SU-DHL-6 (cell line): ENCODE measurements at regions not wholly inside any gene's neighbourhood (a gene's known extent, or its start where the extent isn't known, plus 50 kb on each side); places are given as distances from the start of the nearest gene placed in this dataset.
"Not testable (repeated sequence)": the region's sequence is repeated elsewhere in the genome, so short reads cannot be mapped to it uniquely, and the experiment has no call there.

ENCODE experiments used
- H2AFZ ChIP-seq: fragments of 200-600 bp; sonication (generic); 2 replicates; pipeline ENCODE4 v1.6.1; 2014; ENCODE audit warnings: low read depth, mild to moderate bottlenecking, moderate library complexity, mixed read lengths, antibody characterized with exemption, low read length; ENCODE audit not compliant: severe bottlenecking
- H3F3A ChIP-seq: fragments of 200-600 bp; shearing (Covaris generic); 2 replicates; pipeline ENCODE4 v1.6.0; 2016; ENCODE audit warnings: antibody characterized with exemption, mild to moderate bottlenecking; ENCODE audit not compliant: insufficient read depth
- H3K27ac ChIP-seq: fragments of 200-600 bp; sonication (generic); 2 replicates; pipeline ENCODE4 v1.5.1; 2016; ENCODE audit warnings: low read depth, mild to moderate bottlenecking, low read length, moderate library complexity, mixed read lengths
- H3K27me3 ChIP-seq: fragments of 200-600 bp; sonication (generic), shearing (Covaris generic); 2 replicates; pipeline ENCODE4 v1.6.0; 2014; ENCODE audit warnings: mild to moderate bottlenecking, low read length
- H3K36me3 ChIP-seq: fragments of 200-600 bp; sonication (generic); 2 replicates; pipeline ENCODE4 v1.6.1; 2014; ENCODE audit warnings: mild to moderate bottlenecking, low read length, mixed read lengths
- H3K4me2 ChIP-seq: fragments of 300-600, 200-600 bp; shearing (Covaris generic), sonication (generic); 2 replicates; pipeline ENCODE4 v1.6.0; 2014; ENCODE audit warnings: low read length, low read depth, mild to moderate bottlenecking; ENCODE audit not compliant: poor library complexity, severe bottlenecking
- H3K4me3 ChIP-seq: fragments of 200-600 bp; sonication (generic); 2 replicates; pipeline ENCODE4 v1.5.1; 2014; ENCODE audit warnings: antibody characterized with exemption, low read length, mild to moderate bottlenecking, mixed read lengths; ENCODE audit not compliant: insufficient read depth, poor library complexity, severe bottlenecking
- H3K79me2 ChIP-seq: fragments of 200-600 bp; sonication (generic); 2 replicates; pipeline ENCODE4 v1.6.1; 2014; ENCODE audit warnings: mild to moderate bottlenecking, low read length, moderate library complexity; ENCODE audit not compliant: insufficient read depth
- H3K9ac ChIP-seq: fragments of 200-600 bp; sonication (generic); 2 replicates; pipeline ENCODE4 v1.7.0; 2014; ENCODE audit warnings: mild to moderate bottlenecking, low read length
- H3K9me2 ChIP-seq: fragments of 200-600 bp; sonication (generic); replicated peaks from 2 replicates; pipeline ENCODE4 v1.6.1; 2014; ENCODE audit warnings: low read length; ENCODE audit not compliant: insufficient read depth
- H3K9me3 ChIP-seq: fragments of 200-600 bp; sonication (generic); 2 replicates; pipeline ENCODE4 v1.6.1; 2014; ENCODE audit warnings: low read length, mixed read lengths; ENCODE audit not compliant: insufficient read depth
- H4K20me1 ChIP-seq: fragments of 200-600 bp; sonication (generic); 2 replicates; pipeline ENCODE4 v1.6.1; 2014; ENCODE audit warnings: low read depth, mild to moderate bottlenecking, antibody characterized with exemption, low read length, moderate library complexity, mixed read lengths
- EZH2phosphoT487 ChIP-seq: fragments of 200-600 bp; sonication (generic), shearing (Covaris generic); conservative IDR thresholded peaks from 2 replicates; pipeline ENCODE4 v1.6.1; 2018; ENCODE audit warnings: mild to moderate bottlenecking, antibody characterized with exemption, low read length, moderate library complexity, mixed read lengths
- TF ChIP-seq, protein P1 (sequence below): fragments of 200-600 bp; sonication (generic); IDR thresholded peaks from one replicate; pipeline ENCODE4 v1.5.1; 2017; ENCODE audit warnings: antibody characterized with exemption, mild to moderate bottlenecking, low read length, moderate library complexity; ENCODE audit not compliant: insufficient read depth, poor library complexity, severe bottlenecking

DNA sequence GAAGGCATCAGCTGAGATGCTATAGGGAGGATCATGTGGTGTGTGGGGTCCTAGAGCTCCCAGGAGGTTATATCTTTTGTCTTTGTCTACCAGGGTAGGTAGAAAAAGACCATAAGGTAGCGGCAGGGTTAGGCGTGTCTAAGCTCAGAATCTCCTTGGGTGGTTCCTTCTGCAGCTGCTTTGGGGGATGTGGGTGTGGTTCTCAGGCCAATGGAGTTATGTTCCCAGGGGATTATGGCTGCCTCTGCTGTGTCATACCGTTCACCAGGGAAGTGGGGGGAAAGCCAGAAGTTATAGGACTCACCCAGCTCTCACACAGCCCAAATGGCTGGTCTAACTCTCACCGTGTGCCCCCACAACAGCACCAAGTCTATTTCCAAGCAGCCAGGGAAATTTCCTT, 107.4 kb upstream of the ADGRB3 start:
- no peak overlapping the region for H3K4me3 ChIP-seq
- no peaks in the 10 kb centered on the region for H3K9me2 ChIP-seq
- no peak overlapping the region for H3K4me2 ChIP-seq
- no peaks in the 10 kb centered on the region for H3K36me3 ChIP-seq
- H3K9ac ChIP-seq = no peak overlapping the region
- no peaks in the 10 kb centered on the region for H3K79me2 ChIP-seq
- no peaks in the 10 kb centered on the region for H3K27me3 ChIP-seq
- H2AFZ ChIP-seq = no peak overlapping the region
- H3K27ac ChIP-seq = no peak overlapping the region
- H4K20me1 ChIP-seq = no peaks in the 10 kb centered on the region
- H3F3A ChIP-seq = no peaks in the 10 kb centered on the region
- TF ChIP-seq EZH2phosphoT487 = no peak
- TF ChIP-seq, protein P1, sequence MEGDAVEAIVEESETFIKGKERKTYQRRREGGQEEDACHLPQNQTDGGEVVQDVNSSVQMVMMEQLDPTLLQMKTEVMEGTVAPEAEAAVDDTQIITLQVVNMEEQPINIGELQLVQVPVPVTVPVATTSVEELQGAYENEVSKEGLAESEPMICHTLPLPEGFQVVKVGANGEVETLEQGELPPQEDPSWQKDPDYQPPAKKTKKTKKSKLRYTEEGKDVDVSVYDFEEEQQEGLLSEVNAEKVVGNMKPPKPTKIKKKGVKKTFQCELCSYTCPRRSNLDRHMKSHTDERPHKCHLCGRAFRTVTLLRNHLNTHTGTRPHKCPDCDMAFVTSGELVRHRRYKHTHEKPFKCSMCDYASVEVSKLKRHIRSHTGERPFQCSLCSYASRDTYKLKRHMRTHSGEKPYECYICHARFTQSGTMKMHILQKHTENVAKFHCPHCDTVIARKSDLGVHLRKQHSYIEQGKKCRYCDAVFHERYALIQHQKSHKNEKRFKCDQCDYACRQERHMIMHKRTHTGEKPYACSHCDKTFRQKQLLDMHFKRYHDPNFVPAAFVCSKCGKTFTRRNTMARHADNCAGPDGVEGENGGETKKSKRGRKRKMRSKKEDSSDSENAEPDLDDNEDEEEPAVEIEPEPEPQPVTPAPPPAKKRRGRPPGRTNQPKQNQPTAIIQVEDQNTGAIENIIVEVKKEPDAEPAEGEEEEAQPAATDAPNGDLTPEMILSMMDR = no peak
- no peaks in the 10 kb centered on the region for H3K9me3 ChIP-seq

DNA sequence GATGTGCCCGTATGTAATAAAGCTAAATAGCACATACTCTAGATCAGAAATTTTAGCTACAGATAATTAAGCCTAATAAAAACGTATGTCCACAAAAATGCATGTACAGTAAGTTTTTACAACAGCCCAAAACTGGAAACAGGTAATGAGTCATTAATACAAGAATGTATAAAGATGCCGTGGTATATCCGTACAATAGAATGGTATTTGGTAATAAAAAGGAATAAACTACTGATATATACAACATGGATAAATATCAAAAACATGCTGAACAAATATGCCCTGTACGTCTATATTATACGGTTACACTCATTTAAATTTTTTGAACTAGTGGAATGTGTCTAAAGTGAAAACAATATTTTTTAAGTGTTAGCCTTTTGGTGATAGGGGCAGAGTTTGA, 128.2 kb upstream of the ADGRB3 start:
- Histone ChIP-seq H3K27ac (no peak overlapping the region), H3K27me3 (no peaks in the 10 kb centered on the region)

DNA sequence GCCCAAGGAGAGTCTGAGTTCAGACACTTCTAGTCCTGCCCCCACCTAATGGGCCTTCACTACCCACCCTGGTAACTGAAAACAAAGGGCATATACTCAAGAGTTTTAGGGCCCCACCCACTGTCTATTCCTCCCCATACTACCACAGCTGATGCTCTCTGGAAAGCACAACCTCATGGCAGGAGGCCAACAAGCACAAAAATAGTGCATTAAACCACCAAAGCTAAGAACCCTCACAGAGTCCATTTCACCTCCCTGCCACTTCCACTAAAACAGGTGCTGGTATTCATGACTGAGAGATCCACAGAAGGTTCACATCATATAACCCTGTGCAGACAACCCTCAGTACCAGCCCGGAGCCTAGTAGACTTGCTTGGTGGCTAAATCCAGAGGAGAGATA, 132.1 kb upstream of the ADGRB3 start:
- no peak overlapping the region for H3K27ac ChIP-seq
- no peaks in the 10 kb centered on the region for H3K9me3 ChIP-seq
- no peaks in the 10 kb centered on the region for H3K36me3 ChIP-seq
- H3F3A ChIP-seq = no peaks in the 10 kb centered on the region
- H2AFZ ChIP-seq = no peak overlapping the region
- no peak overlapping the region for H3K4me2 ChIP-seq
- no peaks in the 10 kb centered on the region for H3K27me3 ChIP-seq
- H3K9me2 ChIP-seq = no peaks in the 10 kb centered on the region
- TF ChIP-seq EZH2phosphoT487 = no peak
- TF ChIP-seq, protein P1 = no peak
- H4K20me1 ChIP-seq = no peaks in the 10 kb centered on the region
- no peak overlapping the region for H3K9ac ChIP-seq
- H3K79me2 ChIP-seq = no peaks in the 10 kb centered on the region
- no peak overlapping the region for H3K4me3 ChIP-seq

More for the DNA sequence above, 128.2 kb upstream of the ADGRB3 start:
- Histone ChIP-seq H3K79me2 (no peaks in the 10 kb centered on the region), H4K20me1 (no peaks in the 10 kb centered on the region), H3K4me2 (no peak overlapping the region), H3K9ac (no peak overlapping the region), H3K4me3 (no peak overlapping the region), H2AFZ (no peak overlapping the region), H3F3A (no peaks in the 10 kb centered on the region), H3K36me3 (no peaks in the 10 kb centered on the region), H3K9me3 (no peaks in the 10 kb centered on the region), H3K9me2 (no peaks in the 10 kb centered on the region)
- TF ChIP-seq, protein P1 = no peak
- no peak for TF ChIP-seq EZH2phosphoT487

DNA sequence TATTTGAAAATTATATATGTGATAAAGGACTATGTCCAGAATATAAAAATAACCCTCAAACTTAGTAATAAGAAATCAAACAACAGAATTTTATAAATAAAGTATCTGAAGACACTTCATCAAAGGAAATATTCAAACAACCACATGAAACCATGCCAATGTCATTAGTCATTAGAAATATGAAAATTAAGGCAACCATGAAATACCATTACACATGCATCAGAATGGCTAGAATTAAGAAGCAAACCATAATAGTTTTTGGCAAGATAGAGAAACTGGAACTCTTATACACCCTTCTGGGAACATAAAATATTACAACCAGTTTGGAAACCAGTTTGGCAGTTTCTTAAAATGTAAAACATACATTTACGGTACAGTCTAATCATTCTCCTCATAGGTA, 137.2 kb upstream of the ADGRB3 start:
- Histone ChIP-seq H3F3A (no peaks in the 10 kb centered on the region), H3K27me3 (no peaks in the 10 kb centered on the region), H3K9ac (no peak overlapping the region), H3K36me3 (no peaks in the 10 kb centered on the region), H3K4me2 (no peak overlapping the region), H4K20me1 (no peaks in the 10 kb centered on the region), H3K4me3 (no peak overlapping the region), H3K9me3 (no peaks in the 10 kb centered on the region), H2AFZ (no peak overlapping the region), H3K27ac (no peak overlapping the region), H3K9me2 (no peaks in the 10 kb centered on the region), H3K79me2 (no peaks in the 10 kb centered on the region)
- no peak for TF ChIP-seq EZH2phosphoT487
- TF ChIP-seq, protein P1 = no peak

DNA sequence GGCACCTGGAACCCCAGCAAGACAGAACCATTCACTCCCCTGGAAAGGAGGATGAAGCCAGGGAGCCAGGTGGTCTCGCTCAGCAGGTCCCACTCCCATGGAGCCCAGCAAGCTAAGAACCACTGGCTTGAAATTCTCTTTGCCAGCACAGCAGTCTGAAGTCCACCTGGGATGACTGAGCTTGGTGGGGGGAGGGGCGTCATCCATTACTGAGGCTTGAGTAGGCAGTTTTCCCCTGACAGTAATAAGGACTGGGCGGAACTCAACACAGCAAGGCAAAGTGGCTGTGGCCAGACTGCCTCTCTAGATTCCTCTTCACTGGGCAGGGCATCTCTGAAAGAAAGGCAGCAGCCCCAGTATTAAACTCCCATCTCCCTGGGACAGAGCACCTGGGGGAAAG, 140.2 kb upstream of the ADGRB3 start:
- H3K79me2 ChIP-seq, H3K4me3 ChIP-seq, H3K9me2 ChIP-seq, H3K4me2 ChIP-seq, H4K20me1 ChIP-seq, H3K9me3 ChIP-seq, H3K36me3 ChIP-seq, H3K27me3 ChIP-seq, H3K27ac ChIP-seq, H3K9ac ChIP-seq, H3F3A ChIP-seq, H2AFZ ChIP-seq: not testable (repeated sequence)
